Loucy (cell line): ENCODE measurements at regions not wholly inside any gene's neighbourhood (a gene's known extent, or its start where the extent isn't known, plus 50 kb on each side); places are given as distances from the start of the nearest gene placed in this dataset.

ENCODE experiments used
- H2AFZ ChIP-seq: fragments of 200-600 bp; sonication (generic); 2 replicates; pipeline ENCODE4 v1.6.0; 2016; ENCODE audit warnings: antibody characterized with exemption, mild to moderate bottlenecking, low read length, moderate library complexity
- H3F3A ChIP-seq: fragments of 200-600 bp; 2 replicates; pipeline ENCODE4 v1.6.0; 2016; ENCODE audit warnings: antibody characterized with exemption, low read depth, mild to moderate bottlenecking
- H3K27me3 ChIP-seq: fragments of 200-600 bp; sonication (generic); 2 replicates; pipeline ENCODE4 v1.6.1; 2014; ENCODE audit warnings: low read length, mild to moderate bottlenecking; ENCODE audit not compliant: insufficient read depth, poor library complexity, severe bottlenecking
- H3K36me3 ChIP-seq: fragments of 200-600 bp; sonication (generic); 2 replicates; pipeline ENCODE4 v1.6.1; 2016; ENCODE audit warnings: low read length; ENCODE audit not compliant: insufficient read depth
- H3K4me1 ChIP-seq: fragments of 200-600 bp; sonication (generic); 2 replicates; pipeline ENCODE4 v1.5.1; 2014; ENCODE audit warnings: low read length, mild to moderate bottlenecking; ENCODE audit not compliant: insufficient read depth, poor library complexity, severe bottlenecking
- H3K4me2 ChIP-seq: fragments of 200-600 bp; sonication (generic); 2 replicates; pipeline ENCODE4 v1.6.0; 2014; ENCODE audit warnings: antibody characterized with exemption, low read length, low read depth, mild to moderate bottlenecking; ENCODE audit not compliant: poor library complexity, severe bottlenecking
- H3K4me3 ChIP-seq: fragments of 200-600 bp; sonication (generic); 2 replicates; pipeline ENCODE4 v1.5.1; 2014; ENCODE audit warnings: low read length, mild to moderate bottlenecking, mixed read lengths; ENCODE audit not compliant: poor library complexity, severe bottlenecking
- H3K79me2 ChIP-seq: fragments of 200-600 bp; sonication (generic); 2 replicates; pipeline ENCODE4 v1.6.1; 2014; ENCODE audit warnings: low read length; ENCODE audit not compliant: insufficient read depth
- H3K9ac ChIP-seq: fragments of 200-600 bp; sonication (generic); 2 replicates; pipeline ENCODE4 v1.6.0; 2014; ENCODE audit warnings: mild to moderate bottlenecking, low read depth, low read length, moderate library complexity; ENCODE audit not compliant: poor library complexity, severe bottlenecking
- H3K9me2 ChIP-seq: fragments of 200-600 bp; sonication (generic); replicated peaks from 2 replicates; pipeline ENCODE4 v1.6.1; 2016; ENCODE audit warnings: low read depth, low read length, mixed read lengths
- H3K9me3 ChIP-seq: fragments of 200-600 bp; sonication (generic); 2 replicates; pipeline ENCODE4 v1.6.1; 2014; ENCODE audit warnings: mild to moderate bottlenecking, antibody characterized with exemption, low read length, low read depth; ENCODE audit not compliant: insufficient read depth
- H4K20me1 ChIP-seq: fragments of 200-600 bp; sonication (generic); 2 replicates; pipeline ENCODE4 v1.6.0; 2014; ENCODE audit warnings: antibody characterized with exemption, low read length, mild to moderate bottlenecking; ENCODE audit not compliant: insufficient read depth, poor library complexity, severe bottlenecking
- CTCF ChIP-seq: fragments of 200-600 bp; sonication (generic); conservative IDR thresholded peaks from 2 replicates; pipeline ENCODE4 v1.5.1; 2014; ENCODE audit warnings: mild to moderate bottlenecking, antibody characterized with exemption, low read length
- EZH2phosphoT487 ChIP-seq: fragments of 200-600 bp; IDR thresholded peaks from 2 replicates; pipeline ENCODE4 v1.6.1; 2018; ENCODE audit warnings: antibody characterized with exemption, mild to moderate bottlenecking, moderate library complexity, borderline replicate concordance

- H3K4me2 ChIP-seq: no peak overlapping the region
- no peaks in the 10 kb centered on the region for H3K4me1 ChIP-seq
- no peak overlapping the region for H3K9ac ChIP-seq
- no peak overlapping the region for H2AFZ ChIP-seq
- no peak overlapping the region for H3K4me3 ChIP-seq
- no peaks in the 10 kb centered on the region for H3K79me2 ChIP-seq
- no peaks in the 10 kb centered on the region for H4K20me1 ChIP-seq
- no peaks in the 10 kb centered on the region for H3K27me3 ChIP-seq
- H3K36me3 ChIP-seq: no peaks in the 10 kb centered on the region
- H3K9me2 ChIP-seq: no peaks in the 10 kb centered on the region
- no peaks in the 10 kb centered on the region for H3F3A ChIP-seq
- TF ChIP-seq CTCF (no peak), EZH2phosphoT487 (no peak)
- H3K9me3 ChIP-seq: no peaks in the 10 kb centered on the region
Observed at GRCh38 chr14:85263916-85264675, 265.8 kb upstream of the FLRT2 start.

DNA sequence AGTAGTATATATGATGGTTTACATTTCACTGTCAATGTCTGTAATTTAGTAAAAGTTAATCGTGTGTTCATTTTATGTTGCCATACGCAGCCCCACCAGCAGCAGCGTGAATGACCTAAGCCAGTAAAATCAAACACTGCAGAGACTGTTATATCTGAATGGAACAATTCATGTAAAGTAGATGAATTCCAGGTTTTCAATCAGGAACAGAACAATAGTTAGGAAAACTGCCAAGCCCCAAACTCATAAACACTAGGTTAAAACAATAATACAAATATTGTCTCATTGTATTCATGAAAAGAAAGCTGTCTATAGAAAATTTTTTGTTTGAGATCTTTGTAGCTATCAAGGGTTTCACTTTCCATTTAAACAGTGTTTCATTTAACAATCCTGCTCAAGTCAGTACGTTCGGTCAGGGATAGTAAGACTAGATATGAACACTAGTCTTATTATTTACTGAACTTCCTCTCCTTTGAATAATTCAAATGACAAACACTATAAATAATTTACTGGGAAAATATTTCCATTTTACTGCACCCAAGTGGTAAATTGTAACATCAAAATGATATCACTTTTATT is 256.8 kb upstream of the FLRT2 start:
- Histone ChIP-seq H3K79me2 (no peaks in the 10 kb centered on the region), H3K9ac (no peak overlapping the region), H3K27me3 (no peaks in the 10 kb centered on the region), H3K4me1 (no peaks in the 10 kb centered on the region), H3F3A (no peaks in the 10 kb centered on the region), H4K20me1 (no peaks in the 10 kb centered on the region), H3K4me3 (no peak overlapping the region), H3K9me3 (no peaks in the 10 kb centered on the region), H3K4me2 (no peak overlapping the region), H2AFZ (no peak overlapping the region), H3K36me3 (no peaks in the 10 kb centered on the region), H3K9me2 (no peaks in the 10 kb centered on the region)
- TF ChIP-seq CTCF: no peak
- TF ChIP-seq EZH2phosphoT487: no peak

GRCh38 chr14:85273952-85274351 is 256.0 kb upstream of the FLRT2 start:
- H3K9me2 ChIP-seq: no peaks in the 10 kb centered on the region
- no peaks in the 10 kb centered on the region for H3K79me2 ChIP-seq
- H3K9ac ChIP-seq: no peak overlapping the region
- no peaks in the 10 kb centered on the region for H3K36me3 ChIP-seq
- no peaks in the 10 kb centered on the region for H4K20me1 ChIP-seq
- no peak overlapping the region for H3K4me2 ChIP-seq
- H3K4me3 ChIP-seq: no peak overlapping the region
- H3K27me3 ChIP-seq: no peaks in the 10 kb centered on the region
- TF ChIP-seq CTCF (no peak), EZH2phosphoT487 (no peak)
- no peak overlapping the region for H2AFZ ChIP-seq
- H3F3A ChIP-seq: no peaks in the 10 kb centered on the region
- no peaks in the 10 kb centered on the region for H3K4me1 ChIP-seq
- H3K9me3 ChIP-seq: no peaks in the 10 kb centered on the region
